Neuron (in vitro differentiated cells): ENCODE measurements at regions not wholly inside any gene's neighbourhood (a gene's known extent, or its start where the extent isn't known, plus 50 kb on each side); places are given as distances from the start of the nearest gene placed in this dataset.
"Not testable (repeated sequence)": the region's sequence is repeated elsewhere in the genome, so short reads cannot be mapped to it uniquely, and the experiment has no call there.

Experiments used
- H2AFZ ChIP-seq: one replicate; pipeline ENCODE4 v1.6.1; 2013; ENCODE audit warnings: low read depth, mild to moderate bottlenecking, inconsistent platforms, low read length, moderate library complexity
- H3K27me3 ChIP-seq: one replicate; pipeline ENCODE4 v1.6.1; 2013; ENCODE audit warnings: low read length; ENCODE audit not compliant: insufficient read depth
- H3K36me3 ChIP-seq: one replicate; pipeline ENCODE4 v1.6.1; 2013; ENCODE audit warnings: low read length; ENCODE audit not compliant: insufficient read depth
- H3K4me1 ChIP-seq: one replicate; pipeline ENCODE4 v1.6.1; 2013; ENCODE audit warnings: low read length; ENCODE audit not compliant: insufficient read depth
- H3K4me3 ChIP-seq: 2 replicates; pipeline ENCODE4 v1.5.1; 2013; ENCODE audit warnings: mild to moderate bottlenecking, low read length, moderate library complexity
- H3K9me3 ChIP-seq: one replicate; pipeline ENCODE4 v1.6.1; 2013; ENCODE audit warnings: low read length

GRCh38 chr1:147348592-147348991 lies 106.1 kb downstream of the CHD1L start:
- not testable (repeated sequence) for H2AFZ ChIP-seq, H3K4me1 ChIP-seq, H3K9me3 ChIP-seq, H3K4me3 ChIP-seq, H3K27me3 ChIP-seq, H3K36me3 ChIP-seq

GRCh38 chr1:147349533-147349932 lies 107.0 kb downstream of the CHD1L start:
- no peak overlapping the region for H3K4me3 ChIP-seq
- H3K4me1 ChIP-seq = peaks cover 3% of the 10 kb centered on the region

GRCh38 chr1:147351140-147351835 lies 108.8 kb downstream of the CHD1L start:
- Histone ChIP-seq H3K4me1 (peaks cover 3% of the 10 kb centered on the region), H3K27me3 (no peaks in the 10 kb centered on the region), H2AFZ (no peak overlapping the region), H3K9me3 (no peaks in the 10 kb centered on the region), H3K36me3 (no peaks in the 10 kb centered on the region), H3K4me3 (no peak overlapping the region)

More at GRCh38 chr1:147349533-147349932, 107.0 kb downstream of the CHD1L start:
- Histone ChIP-seq H3K9me3 (no peaks in the 10 kb centered on the region), H2AFZ (no peak overlapping the region), H3K27me3 (no peaks in the 10 kb centered on the region), H3K36me3 (no peaks in the 10 kb centered on the region)

- Histone ChIP-seq H3K36me3 (no peaks in the 10 kb centered on the region), H2AFZ (peak overlapping the region; percentile 56), H3K27me3 (no peaks in the 10 kb centered on the region), H3K4me3 (no peak overlapping the region), H3K4me1 (peaks cover 12% of the 10 kb centered on the region), H3K9me3 (no peaks in the 10 kb centered on the region)
Observed at GRCh38 chr1:147377263-147378246, 135.1 kb downstream of the CHD1L start.

GRCh38 chr1:147379889-147380288 lies 137.4 kb downstream of the CHD1L start:
- Histone ChIP-seq H3K4me1 (peaks cover 12% of the 10 kb centered on the region), H2AFZ (no peak overlapping the region), H3K9me3 (no peaks in the 10 kb centered on the region), H3K4me3 (no peak overlapping the region), H3K36me3 (no peaks in the 10 kb centered on the region), H3K27me3 (peaks cover 3% of the 10 kb centered on the region)

GRCh38 chr1:147384804-147385203 lies 142.3 kb downstream of the CHD1L start:
- H2AFZ ChIP-seq = no peak overlapping the region
- peaks cover 3% of the 10 kb centered on the region for H3K27me3 ChIP-seq
- no peaks in the 10 kb centered on the region for H3K4me1 ChIP-seq
- H3K36me3 ChIP-seq = no peaks in the 10 kb centered on the region
- no peaks in the 10 kb centered on the region for H3K9me3 ChIP-seq
- H3K4me3 ChIP-seq = no peak overlapping the region

- Histone ChIP-seq H3K36me3 (no peaks in the 10 kb centered on the region), H2AFZ (no peak overlapping the region), H3K9me3 (no peaks in the 10 kb centered on the region), H3K4me1 (no peaks in the 10 kb centered on the region), H3K4me3 (no peak overlapping the region), H3K27me3 (no peaks in the 10 kb centered on the region)
Observed at GRCh38 chr1:147388969-147389368, 146.5 kb downstream of the CHD1L start.

GRCh38 chr1:147389532-147390184 lies 147.2 kb downstream of the CHD1L start:
- H3K27me3 ChIP-seq = no peaks in the 10 kb centered on the region
- H3K36me3 ChIP-seq = no peaks in the 10 kb centered on the region
- no peak overlapping the region for H2AFZ ChIP-seq
- no peaks in the 10 kb centered on the region for H3K9me3 ChIP-seq
- H3K4me3 ChIP-seq = no peak overlapping the region
- no peaks in the 10 kb centered on the region for H3K4me1 ChIP-seq

GRCh38 chr1:147390185-147390542 lies 147.7 kb downstream of the CHD1L start:
- no peaks in the 10 kb centered on the region for H3K36me3 ChIP-seq
- H3K9me3 ChIP-seq = no peaks in the 10 kb centered on the region
- H2AFZ ChIP-seq = no peak overlapping the region
- no peaks in the 10 kb centered on the region for H3K27me3 ChIP-seq
- no peak overlapping the region for H3K4me3 ChIP-seq
- H3K4me1 ChIP-seq = no peaks in the 10 kb centered on the region

GRCh38 chr1:147391114-147391513 lies 148.6 kb downstream of the CHD1L start:
- Histone ChIP-seq H3K4me3 (no peak overlapping the region), H3K4me1 (no peaks in the 10 kb centered on the region), H3K27me3 (no peaks in the 10 kb centered on the region), H2AFZ (no peak overlapping the region), H3K36me3 (no peaks in the 10 kb centered on the region), H3K9me3 (no peaks in the 10 kb centered on the region)

- H3K9me3 ChIP-seq, H2AFZ ChIP-seq, H3K36me3 ChIP-seq, H3K4me3 ChIP-seq, H3K27me3 ChIP-seq, H3K4me1 ChIP-seq: not testable (repeated sequence)
Observed at GRCh38 chr1:147402326-147403045, 138.8 kb upstream of the BCL9 start.

- not testable (repeated sequence) for H3K36me3 ChIP-seq, H3K4me3 ChIP-seq, H3K27me3 ChIP-seq, H3K4me1 ChIP-seq, H3K9me3 ChIP-seq, H2AFZ ChIP-seq
Observed at GRCh38 chr1:147404344-147404743, 137.0 kb upstream of the BCL9 start.
